Retina (tissue), 1 donor: ENCODE measurements at regions not wholly inside any gene's neighbourhood (a gene's known extent, or its start where the extent isn't known, plus 50 kb on each side); places are given as distances from the start of the nearest gene placed in this dataset.
A peak's percentile ranks its signal among the peaks of the same experiment; 100 is the strongest.

Source experiments
- DNase-seq: peaks from one replicate; pipeline ENCODE4 v3.0.0-alpha.2; 2016

DNA sequence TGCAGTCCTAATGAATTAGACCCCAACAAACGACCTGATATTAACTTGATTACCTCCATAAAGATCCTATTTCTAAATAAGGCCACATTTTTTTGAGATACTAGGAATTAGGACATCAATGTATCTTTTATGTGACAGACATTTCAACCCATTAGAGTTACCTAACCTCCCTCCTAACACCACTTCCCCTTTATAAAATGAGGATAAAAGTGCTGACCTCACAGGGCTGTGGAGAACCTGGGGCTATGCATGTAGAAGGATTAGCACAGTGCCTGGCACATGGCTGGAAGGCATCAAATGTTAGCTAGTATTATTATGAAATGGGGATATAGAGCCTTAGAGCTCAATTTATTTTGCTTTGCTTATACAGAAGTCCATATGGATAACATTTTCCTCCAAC is 53.5 kb upstream of the LRRN1 start:
- DNase-seq: no peak

- DNase-seq: no peak
Measured at GRCh38 chr3:3744826-3745225, 54.4 kb upstream of the LRRN1 start.

GRCh38 chr3:3743754-3744153 is 55.5 kb upstream of the LRRN1 start:
- no peak for DNase-seq

DNA sequence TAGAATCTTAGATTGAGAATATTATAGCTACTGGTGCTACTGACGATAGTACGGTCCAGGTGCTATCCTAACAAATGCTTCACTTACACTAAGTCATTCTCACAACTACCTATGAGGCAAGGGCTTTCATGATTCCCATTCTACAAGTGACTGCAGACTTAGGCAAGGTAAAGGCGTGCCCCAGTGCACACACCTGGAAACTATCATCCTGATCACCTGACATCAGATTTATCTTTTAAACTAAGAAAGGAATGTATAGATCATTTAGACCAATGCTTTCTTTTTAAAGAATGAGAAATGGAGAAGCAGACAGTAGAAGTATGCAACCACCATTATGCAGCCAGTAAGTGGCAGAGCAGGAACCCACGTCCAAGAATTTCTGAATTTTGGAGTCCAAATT is 59.2 kb upstream of the LRRN1 start:
- no peak for DNase-seq

- peak; percentile 23 for DNase-seq
Measured at GRCh38 chr3:3739330-3740060, 59.7 kb upstream of the LRRN1 start.

DNA sequence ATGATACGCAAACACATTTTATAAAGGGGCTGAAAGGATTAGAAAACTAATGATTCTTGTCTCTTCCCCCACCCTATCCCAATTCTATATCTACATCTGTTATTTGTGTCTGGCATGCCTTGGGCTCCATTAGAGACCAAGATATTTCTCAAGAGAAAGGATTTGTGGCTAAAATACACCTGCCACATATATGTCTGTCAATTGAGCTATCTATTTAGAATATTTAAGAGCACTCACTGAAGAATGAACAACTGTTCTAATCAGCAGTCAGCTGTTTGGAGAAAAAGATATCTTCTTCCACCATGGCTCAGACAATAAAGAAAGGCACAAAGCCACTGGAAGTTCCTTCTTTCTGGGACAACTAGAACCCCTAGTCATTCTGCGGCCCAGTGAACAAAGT is 61.7 kb upstream of the LRRN1 start:
- no peak for DNase-seq

GRCh38 chr3:3735919-3736318 is 63.3 kb upstream of the LRRN1 start:
- DNase-seq: no peak

DNA sequence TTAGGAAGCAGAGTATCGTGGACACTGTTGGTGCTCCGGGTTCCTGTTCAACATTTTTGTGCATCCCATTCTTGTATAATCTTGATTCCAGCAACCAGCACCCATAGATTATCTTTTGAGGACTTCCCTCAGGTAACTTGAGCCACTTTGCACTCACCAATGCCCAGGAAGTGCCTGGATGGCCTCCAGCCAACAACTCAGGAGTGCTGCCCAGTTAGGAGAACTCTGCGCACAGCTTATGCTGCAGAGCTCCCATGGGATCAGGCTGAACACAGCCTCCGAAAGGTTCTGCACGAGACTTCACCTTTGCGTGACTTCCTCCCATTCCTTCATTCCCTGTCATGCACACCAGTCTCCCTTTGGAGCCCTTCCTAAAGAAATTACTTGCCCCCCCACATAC is 64.3 kb upstream of the LRRN1 start:
- no peak for DNase-seq

- no peak for DNase-seq
Measured at GRCh38 chr3:3729261-3729660, 70.0 kb upstream of the LRRN1 start.

DNA sequence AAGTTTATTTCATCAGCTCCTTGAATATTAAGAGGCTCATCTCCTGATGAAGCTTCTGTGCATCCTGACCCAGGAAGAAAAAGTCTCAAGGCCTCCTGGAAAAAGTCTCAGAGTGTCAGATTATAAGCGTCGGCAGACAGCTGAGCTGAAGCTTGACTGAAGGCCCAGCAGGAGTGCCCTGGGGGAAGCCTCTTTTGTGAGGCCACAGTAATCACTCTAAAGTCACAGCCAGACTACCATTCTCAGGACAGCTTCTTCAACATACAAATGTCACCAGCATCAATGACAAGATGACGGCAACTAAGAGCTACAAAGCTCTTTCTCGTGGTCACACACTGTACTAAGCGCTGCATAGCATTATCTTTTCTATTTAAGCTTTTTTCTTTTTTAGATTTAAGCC is 72.7 kb upstream of the LRRN1 start:
- DNase-seq: no peak

DNA sequence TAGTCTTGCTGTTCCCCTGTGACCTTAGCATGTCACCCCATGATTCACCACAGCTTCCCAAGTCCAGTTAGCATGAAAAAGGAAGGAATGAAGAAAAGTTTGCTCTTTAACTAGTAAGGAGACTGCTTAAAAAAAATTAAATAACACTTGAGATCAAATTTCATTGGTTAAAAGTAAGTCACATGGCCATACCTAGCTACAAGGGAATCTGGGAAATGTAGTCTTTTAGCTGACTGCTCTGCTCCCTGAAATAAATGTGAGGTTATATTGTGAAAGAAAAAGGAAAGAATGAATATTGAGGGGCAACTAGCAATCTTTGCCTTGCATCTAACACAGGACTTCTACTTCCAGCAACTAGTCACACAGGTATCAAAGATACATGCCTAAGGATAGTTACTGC is 84.7 kb upstream of the LRRN1 start:
- DNase-seq: no peak

GRCh38 chr3:3712971-3713370 is 86.3 kb upstream of the LRRN1 start:
- no peak for DNase-seq

GRCh38 chr3:3708769-3709115 is 90.5 kb upstream of the LRRN1 start:
- no peak for DNase-seq

DNA sequence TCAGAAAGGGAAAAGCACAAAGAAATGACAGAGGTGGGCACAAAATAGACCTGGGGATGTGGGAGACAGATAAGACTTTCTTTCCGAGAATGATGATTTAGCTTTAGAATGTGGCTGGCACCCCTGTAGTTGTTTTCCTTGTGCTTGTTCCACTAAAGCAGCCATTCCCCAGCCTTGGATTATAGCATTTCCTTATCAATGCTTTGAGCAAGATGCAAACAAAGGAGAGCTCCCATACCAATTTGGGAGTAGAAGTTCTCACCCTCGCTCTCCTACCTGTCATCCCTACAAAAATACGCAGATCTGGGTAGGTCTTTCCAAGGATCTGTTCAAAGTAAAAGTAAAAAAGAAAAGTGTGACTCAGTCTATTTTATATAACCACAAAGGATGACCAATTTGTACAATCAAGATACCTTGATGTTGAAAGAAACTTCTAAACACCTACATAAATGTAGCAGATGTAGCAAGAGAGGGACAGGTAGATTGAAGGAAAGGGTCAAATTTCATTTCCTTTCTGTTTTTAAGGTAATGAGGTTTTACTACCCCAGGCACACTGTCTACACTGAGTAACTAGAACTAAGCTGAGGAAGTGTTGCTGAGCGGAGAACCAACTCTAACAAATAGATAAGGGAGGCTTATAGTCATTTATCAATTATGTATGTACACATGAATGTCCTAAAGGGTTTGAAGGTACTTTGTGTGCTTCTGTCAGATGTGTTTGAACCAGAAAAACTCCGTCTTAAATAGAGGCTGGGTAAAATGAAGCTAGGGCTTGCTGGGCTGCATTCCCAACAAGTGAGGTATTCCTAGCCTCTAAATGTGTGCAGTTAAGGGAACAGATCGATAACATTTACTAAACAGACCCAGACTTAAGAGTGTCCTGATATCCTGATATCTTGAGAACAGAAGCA is 91.1 kb upstream of the LRRN1 start:
- DNase-seq: no peak

GRCh38 chr3:3705090-3705775 is 94.0 kb upstream of the LRRN1 start:
- DNase-seq: no peak

GRCh38 chr3:3701949-3702348 is 97.3 kb upstream of the LRRN1 start:
- DNase-seq: no peak

- no peak for DNase-seq
Measured at GRCh38 chr3:3699816-3700633, 99.2 kb upstream of the LRRN1 start.

GRCh38 chr3:3699407-3699806 is 99.8 kb upstream of the LRRN1 start:
- no peak for DNase-seq

GRCh38 chr3:3696345-3696744 is 102.9 kb upstream of the LRRN1 start:
- DNase-seq: no peak

- DNase-seq: no peak
Measured at GRCh38 chr3:3693593-3693992, 105.6 kb upstream of the LRRN1 start.

- DNase-seq: no peak
Measured at GRCh38 chr3:3689601-3690375, 109.4 kb upstream of the LRRN1 start.
